DND-41 (cell line): ENCODE measurements at regions not wholly inside any gene's neighbourhood (a gene's known extent, or its start where the extent isn't known, plus 50 kb on each side); places are given as distances from the start of the nearest gene placed in this dataset.

Experiments
- CTCF ChIP-seq: IDR thresholded peaks from 2 replicates; pipeline ENCODE4 v1.5.1; 2012; ENCODE audit warnings: borderline replicate concordance, low read length, moderate library complexity, mild to moderate bottlenecking; ENCODE audit not compliant: poor library complexity, severe bottlenecking; ENCODE audit errors: extremely low read depth
- EZH2 ChIP-seq: IDR thresholded peaks from 3 replicates; pipeline ENCODE4 v1.6.1; 2012; ENCODE audit warnings: borderline replicate concordance, low read depth, mild to moderate bottlenecking, moderate library complexity, low read length, inconsistent platforms; ENCODE audit not compliant: severe bottlenecking

GRCh38 chr3:8085498-8085897 lies 416.1 kb upstream of the LMCD1 start:
- TF ChIP-seq CTCF (no peak), EZH2 (no peak)
